ENCODE measurements at regions not wholly inside any gene's neighbourhood (a gene's known extent, or its start where the extent isn't known, plus 50 kb on each side); places are given as distances from the start of the nearest gene placed in this dataset.

- TF ChIP-seq CTCF (IDR thresholded peaks at IDR 0.05; ENCODE audit: insufficient read depth, low read depth, low read length, missing control alignments) = no peak
- DNase-seq (ENCODE audit: low read depth) = no peak
- no peak overlapping the region for H3K4me3 ChIP-seq (ENCODE audit: low read length)
These were observed 52.1 kb upstream of the PCDH10 start for GRCh38 chr4:133096972-133097371.
